ENCODE measurements at regions not wholly inside any gene's neighbourhood (a gene's known extent, or its start where the extent isn't known, plus 50 kb on each side); places are given as distances from the start of the nearest gene placed in this dataset.

DNA sequence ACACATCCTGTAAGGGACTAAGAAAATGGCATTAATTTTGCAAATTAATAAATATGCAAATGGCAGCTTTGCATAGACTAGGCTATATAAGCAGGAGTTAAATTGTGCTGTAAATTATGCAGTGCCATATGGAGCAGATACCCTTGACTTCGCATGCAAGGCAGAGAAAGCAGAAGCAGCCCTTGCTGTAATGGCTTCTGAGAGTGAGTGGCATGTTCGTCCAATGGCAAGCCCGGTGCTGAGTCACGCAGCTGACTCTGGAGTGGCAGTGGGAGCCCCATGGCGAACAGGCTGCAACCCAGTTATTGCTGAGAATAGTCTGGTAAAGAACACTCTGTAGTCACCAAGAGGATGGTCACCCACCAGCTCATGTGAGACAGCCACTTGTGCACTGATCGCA lies 1186.5 kb downstream of the TYW1 start:
- Histone ChIP-seq H2BK120ac (replicated peaks; ENCODE audit: low read depth, low read length) (no peak overlapping the region), H3K4me2 (ENCODE audit: insufficient read depth in 1 of 2, low read depth in 2 of 2, low read length in 2 of 2) (no peak overlapping the region), H3K9me3 (ENCODE audit: insufficient read depth in 2 of 2, low read depth in 1 of 2, low read length in 1 of 2) (no peaks in the 10 kb centered on the region), H4K91ac (replicated peaks; ENCODE audit: insufficient read length, low read length) (no peak overlapping the region), H3K9ac (replicated peaks in 1 of 4; ENCODE audit: extremely low read depth in 1 of 4, low read depth in 3 of 4, low read length in 3 of 4) (no peak overlapping the region), H3K27ac (ENCODE audit: low read depth, low read length) (no peak overlapping the region), H4K20me1 (replicated peaks in 1 of 2; ENCODE audit: control insufficient read depth in 1 of 2, insufficient read depth in 2 of 2, low read length in 2 of 2) (no peaks in the 10 kb centered on the region), H4K8ac (ENCODE audit: extremely low read depth, insufficient read depth, low read length) (no peak overlapping the region), H3K23ac (ENCODE audit: insufficient read length) (no peak overlapping the region), H3K79me2 (ENCODE audit: control insufficient read depth in 1 of 2, insufficient read depth in 2 of 2, low read length in 2 of 2) (no peaks in the 10 kb centered on the region), H3K23me2 (ENCODE audit: low read depth, low read length) (no peaks in the 10 kb centered on the region), H3K14ac (ENCODE audit: insufficient read length) (no peak overlapping the region), H3K79me1 (ENCODE audit: low read depth, low read length) (no peaks in the 10 kb centered on the region), H3K56ac (replicated peaks; ENCODE audit: insufficient read length, low read depth, low read length) (no peak overlapping the region), H4K5ac (ENCODE audit: insufficient read length, low read depth, low read length) (no peak overlapping the region), H2AFZ (ENCODE audit: low read length) (peak overlapping the region; percentile 28; the same call in 1 of the 2 replicates), H3K27me3 (replicated peaks in 1 of 4; ENCODE audit: control insufficient read depth in 3 of 4, extremely low read depth in 1 of 4, insufficient read depth in 3 of 4, low read length in 3 of 4) (no peaks in the 10 kb centered on the region), H2BK20ac (ENCODE audit: low read length) (no peak overlapping the region), H3K4me3 (ENCODE audit: extremely low read depth in 1 of 4, insufficient read depth in 2 of 4, low read depth in 3 of 4, low read length in 4 of 4) (no peak overlapping the region), H3K4ac (replicated peaks; ENCODE audit: insufficient read length, low read depth, low read length) (no peak overlapping the region), H2BK15ac (ENCODE audit: low read length) (no peak overlapping the region), H2AK5ac (ENCODE audit: low read depth, low read length) (no peak overlapping the region), H2BK12ac (ENCODE audit: low read depth, low read length) (0 out of 2 replicates have a peak overlapping the region, but pooled peaks have one; percentile 43), H3K4me1 (replicated peaks in 1 of 4; ENCODE audit: control insufficient read depth in 3 of 4, insufficient read depth in 4 of 4, low read length in 3 of 4) (peaks cover 0 to 6% (median 0%) of the 10 kb centered on the region in 4 experiments; a peak in 1 of 7 replicates), H2BK5ac (ENCODE audit: low read depth, low read length) (no peak overlapping the region), H3K18ac (ENCODE audit: extremely low read depth, low read length) (no peak overlapping the region), H3K36me3 (ENCODE audit: control insufficient read depth in 2 of 4, insufficient read depth in 4 of 4, low read length in 3 of 4) (no peaks in the 10 kb centered on the region)
- FAIRE-seq (no peak), DNase-seq (ENCODE audit: low read depth in 1 of 2, low spot score in 2 of 2) (no peak)
- TF ChIP-seq ASH2L (IDR thresholded peaks at IDR 0.05; ENCODE audit: low read length) = no peak
- no peak for TF ChIP-seq SIRT6 (IDR thresholded peaks at IDR 0.05; ENCODE audit: low read length)
- TF ChIP-seq CBX5 (IDR thresholded peaks at IDR 0.05; ENCODE audit: low read depth, low read length) = no peak
- no peak for TF ChIP-seq ZNF274 (IDR thresholded peaks at IDR 0.05; ENCODE audit: borderline replicate concordance, extremely low read depth, low read length)
- no peak for TF ChIP-seq POLR2A (IDR thresholded peaks at IDR 0.05; ENCODE audit: control extremely low read depth in 1 of 2, low read depth in 2 of 2, low read length in 2 of 2)
- TF ChIP-seq SUZ12 (IDR thresholded peaks at IDR 0.05; ENCODE audit: low read length) = no peak
- TF ChIP-seq, protein P1, sequence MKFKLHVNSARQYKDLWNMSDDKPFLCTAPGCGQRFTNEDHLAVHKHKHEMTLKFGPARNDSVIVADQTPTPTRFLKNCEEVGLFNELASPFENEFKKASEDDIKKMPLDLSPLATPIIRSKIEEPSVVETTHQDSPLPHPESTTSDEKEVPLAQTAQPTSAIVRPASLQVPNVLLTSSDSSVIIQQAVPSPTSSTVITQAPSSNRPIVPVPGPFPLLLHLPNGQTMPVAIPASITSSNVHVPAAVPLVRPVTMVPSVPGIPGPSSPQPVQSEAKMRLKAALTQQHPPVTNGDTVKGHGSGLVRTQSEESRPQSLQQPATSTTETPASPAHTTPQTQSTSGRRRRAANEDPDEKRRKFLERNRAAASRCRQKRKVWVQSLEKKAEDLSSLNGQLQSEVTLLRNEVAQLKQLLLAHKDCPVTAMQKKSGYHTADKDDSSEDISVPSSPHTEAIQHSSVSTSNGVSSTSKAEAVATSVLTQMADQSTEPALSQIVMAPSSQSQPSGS (IDR thresholded peaks at IDR 0.05; ENCODE audit: low read length) = no peak
- TF ChIP-seq POU5F1 (IDR thresholded peaks at IDR 0.05; ENCODE audit: low read depth, low read length) = no peak
- TF ChIP-seq MAFK (IDR thresholded peaks at IDR 0.05; ENCODE audit: low read depth, low read length) = no peak
- TF ChIP-seq YY1 (IDR thresholded peaks at IDR 0.05; ENCODE audit: low read depth, low read length) = no peak
- no peak for TF ChIP-seq NANOG (IDR thresholded peaks at IDR 0.05; ENCODE audit: insufficient read depth, low read depth, low read length, poor library complexity, severe bottlenecking)
- no peak for TF ChIP-seq RFX5 (IDR thresholded peaks at IDR 0.05; ENCODE audit: borderline replicate concordance, low read depth, low read length)
- CTCF ChIA-PET (ENCODE audit: partially characterized antibody) = interaction anchor here (1.2 kb wide), 1 partner anchor 23 kb away, joined by 3 read pairs; no protein-coding TSS in a partner anchor
- WGBS, 2 experiments (ENCODE audit: extremely low coverage in 1 of 2, insufficient coverage in 1 of 2, insufficient read length in 1 of 2, insufficient replicate concordance in 2 of 2, low coverage in 1 of 2, low lambda C conversion rate in 2 of 2, missing lambda C conversion rate in 1 of 2) = 90% methylated on average over 6 of the region's 6 CpGs; no CpG with 5 or more reads in 1 of the 2 experiments
- POLR2A ChIA-PET (ENCODE audit: partially characterized antibody) = no interaction called here

Data from H1 (cell line).